HG03521 (cell line): ENCODE measurements at regions not wholly inside any gene's neighbourhood (a gene's known extent, or its start where the extent isn't known, plus 50 kb on each side); places are given as distances from the start of the nearest gene placed in this dataset.

ENCODE experiments used
- ATAC-seq: cut with Tn5 transposase; IDR thresholded peaks from one replicate; pipeline ENCODE4 v1.9.1; 2021; ENCODE audit warnings: mild to moderate bottlenecking, moderate library complexity; ENCODE audit not compliant: unreplicated experiment

DNA sequence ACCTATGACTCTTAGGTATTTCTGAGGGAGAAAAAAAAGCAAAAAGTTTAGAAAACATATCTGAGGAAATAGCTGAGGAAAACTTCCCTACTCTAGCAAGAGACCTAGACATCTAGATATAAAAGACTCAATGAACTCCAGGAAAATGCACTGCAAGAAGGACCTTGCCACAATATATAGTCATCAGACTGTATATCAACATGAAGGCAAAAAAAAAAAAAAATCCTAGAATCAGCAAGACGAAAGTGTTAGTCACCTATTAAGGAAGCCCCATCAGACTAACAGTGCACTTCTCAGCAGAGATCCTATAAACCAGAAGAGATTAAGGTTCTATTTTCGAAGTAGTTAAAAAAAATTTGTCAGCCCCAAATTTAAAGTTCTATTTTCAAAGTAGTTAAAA lies 166.2 kb downstream of the TMEM38B start:
- no peak for ATAC-seq

- ATAC-seq = no peak
These were observed 167.6 kb downstream of the TMEM38B start for GRCh38 chr9:105861972-105862371.

GRCh38 chr9:105864248-105864898 lies 170.0 kb downstream of the TMEM38B start:
- ATAC-seq = no peak

GRCh38 chr9:105865285-105865684 lies 170.9 kb downstream of the TMEM38B start:
- ATAC-seq = no peak

DNA sequence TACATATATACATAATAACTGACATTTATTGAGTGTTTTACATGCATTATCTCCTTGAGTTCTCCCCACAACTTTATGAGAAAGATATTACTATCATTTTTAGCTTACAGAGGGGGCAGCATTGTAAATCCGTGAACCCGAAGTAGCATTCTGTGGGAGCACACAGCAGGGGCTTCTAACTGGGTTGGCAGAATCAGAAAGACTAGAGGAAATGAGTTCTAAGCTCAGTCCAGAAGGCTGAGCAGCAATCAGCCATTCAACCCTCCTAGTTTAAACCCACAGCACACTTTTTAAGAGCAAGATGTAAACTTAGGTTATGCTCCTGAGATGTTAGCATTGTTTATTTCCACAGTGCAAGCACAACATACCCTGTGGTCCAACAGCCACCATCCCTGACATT lies 177.2 kb downstream of the TMEM38B start:
- no peak for ATAC-seq

DNA sequence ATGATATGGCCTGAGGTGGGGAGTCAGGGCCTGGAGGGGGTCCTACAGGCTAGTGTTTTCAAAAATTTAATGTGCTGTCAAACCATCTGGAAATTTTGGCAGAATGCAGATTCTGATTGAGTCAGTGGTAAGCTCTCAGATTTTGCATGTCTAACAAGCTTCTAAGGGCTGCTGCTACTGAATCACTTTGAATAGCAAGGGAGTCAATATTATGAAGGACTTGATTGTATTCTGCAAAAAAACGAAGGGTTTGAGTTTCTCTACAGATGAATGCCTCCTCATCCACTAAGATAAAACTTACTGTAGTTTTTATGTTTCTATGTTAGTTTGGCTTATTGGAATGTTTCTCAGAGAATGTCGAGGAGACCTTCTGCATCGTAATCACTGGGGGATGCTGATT lies 179.5 kb downstream of the TMEM38B start:
- no peak for ATAC-seq

DNA sequence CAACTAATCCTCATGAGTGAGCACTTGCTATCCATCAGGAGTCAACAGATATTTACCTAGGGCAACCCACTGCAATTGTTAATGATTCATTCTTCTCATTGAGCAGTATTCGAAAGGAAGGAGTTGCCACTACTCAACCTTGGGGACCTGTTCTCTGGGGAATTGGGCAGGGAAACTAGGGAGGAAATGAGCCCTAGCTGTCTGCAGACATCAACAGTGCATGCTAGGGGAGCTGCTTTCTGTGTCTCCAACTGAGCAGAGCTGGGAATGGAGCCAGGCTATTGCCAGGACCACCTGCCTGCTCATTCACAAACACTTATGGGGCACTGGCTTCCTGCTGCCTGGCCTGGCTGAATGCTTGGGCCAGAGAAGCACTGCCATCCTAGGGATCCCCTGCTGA lies 183.4 kb downstream of the TMEM38B start:
- no peak for ATAC-seq

DNA sequence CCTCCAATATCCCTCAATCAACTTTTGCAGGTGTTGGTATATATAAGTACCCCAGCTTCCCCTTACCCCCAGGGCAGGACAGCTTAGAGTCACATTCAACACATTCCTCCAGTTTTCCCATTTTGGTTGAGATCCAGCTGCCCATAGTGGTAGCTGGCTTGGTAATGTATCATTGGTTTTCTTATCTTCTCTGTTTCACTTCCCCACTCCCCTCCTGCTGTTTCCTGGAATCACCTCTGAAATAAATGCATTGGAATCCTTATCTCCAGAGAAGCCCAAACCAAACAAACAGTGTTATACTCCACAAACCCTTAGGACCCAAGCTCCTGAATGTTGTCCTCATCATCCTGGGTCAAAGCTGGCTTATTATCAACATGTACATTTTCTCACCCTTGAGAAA lies 184.8 kb downstream of the TMEM38B start:
- ATAC-seq = no peak

DNA sequence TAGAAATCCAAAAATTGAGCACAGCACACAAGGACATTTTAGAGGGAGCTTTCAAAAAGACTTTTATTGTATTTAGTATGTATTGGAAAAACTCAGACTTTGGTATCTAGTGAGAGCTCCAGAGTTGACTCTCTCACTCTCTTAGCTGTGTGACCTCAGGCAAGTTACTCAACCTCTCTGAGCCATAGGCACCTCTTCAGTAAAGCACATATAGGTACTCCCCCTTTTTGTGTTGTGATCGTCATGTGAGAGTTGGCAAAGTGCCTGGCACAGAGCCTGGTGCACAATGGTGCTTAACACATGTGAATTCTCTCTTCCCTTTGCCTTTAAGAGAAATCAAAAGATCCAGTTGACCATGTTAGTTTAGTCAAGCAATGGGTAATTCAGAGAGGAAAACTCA lies 186.2 kb downstream of the TMEM38B start:
- no peak for ATAC-seq

- ATAC-seq = no peak
These were observed 186.7 kb downstream of the TMEM38B start for GRCh38 chr9:105881021-105881420.

GRCh38 chr9:105881654-105882349 lies 187.5 kb downstream of the TMEM38B start:
- peak; percentile 52 for ATAC-seq

DNA sequence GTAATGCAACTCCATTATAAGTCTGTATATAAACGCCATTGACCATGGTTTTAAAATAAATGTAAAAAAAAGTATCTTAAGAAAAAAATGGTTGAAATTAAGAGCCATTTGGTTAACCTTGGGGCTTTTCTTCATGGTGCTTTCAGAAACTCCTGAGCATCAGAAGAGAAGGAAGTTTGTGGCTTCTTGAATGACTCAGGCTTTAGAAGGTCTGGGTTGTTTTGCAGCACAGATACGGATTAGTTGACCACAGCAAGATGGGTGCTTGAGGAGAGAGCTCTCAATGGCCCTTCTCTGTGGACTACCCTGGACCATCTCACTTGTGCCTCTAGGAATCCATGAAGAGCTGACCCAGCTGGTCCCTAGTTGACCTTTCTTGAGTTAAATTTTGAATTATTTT lies 189.5 kb downstream of the TMEM38B start:
- ATAC-seq = peak; percentile 81

- ATAC-seq = no peak
These were observed 190.1 kb downstream of the TMEM38B start for GRCh38 chr9:105884416-105884815.

GRCh38 chr9:105886136-105886535 lies 191.8 kb downstream of the TMEM38B start:
- no peak for ATAC-seq

GRCh38 chr9:105887679-105888078 lies 193.3 kb downstream of the TMEM38B start:
- no peak for ATAC-seq

DNA sequence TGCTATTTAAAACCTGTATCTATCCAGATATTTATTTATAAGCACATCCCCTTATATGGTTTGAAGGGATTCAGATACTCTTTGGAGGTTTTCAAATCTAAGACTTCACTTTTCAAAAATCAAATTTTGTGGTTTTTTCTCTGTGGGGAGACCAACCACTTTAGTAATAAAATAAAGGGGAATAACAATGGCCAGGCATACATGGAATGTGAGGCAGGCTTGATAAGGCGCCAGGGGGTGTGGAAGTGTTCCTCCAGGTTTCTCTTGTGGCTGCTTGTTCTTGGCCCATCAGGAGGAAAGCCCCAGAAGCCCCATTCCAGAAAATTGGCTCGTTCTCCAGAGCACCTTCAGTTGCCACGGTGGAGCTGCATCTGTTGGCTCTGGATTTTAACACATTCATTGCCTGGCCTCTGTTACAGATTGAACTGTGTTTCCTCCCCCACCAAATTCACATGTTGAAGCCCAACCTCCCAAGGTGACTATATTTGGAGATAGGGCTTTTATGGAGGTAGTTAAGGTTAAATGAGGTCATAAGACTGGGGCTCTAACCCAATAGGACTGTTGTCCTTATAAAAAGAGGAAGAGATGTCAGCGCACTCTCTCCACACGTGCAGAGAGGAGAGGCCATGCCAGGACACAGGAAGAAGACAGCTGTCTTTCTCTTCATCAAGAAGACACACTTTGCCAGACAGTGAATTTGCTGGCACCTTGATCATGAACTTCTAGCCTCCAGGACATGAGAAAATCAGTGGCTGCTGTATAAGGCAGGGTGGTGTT lies 195.9 kb downstream of the TMEM38B start:
- ATAC-seq = no peak

GRCh38 chr9:105900123-105900522 lies 205.8 kb downstream of the TMEM38B start:
- no peak for ATAC-seq

- peak; percentile 83 for ATAC-seq
These were observed 207.3 kb downstream of the TMEM38B start for GRCh38 chr9:105901514-105902109.

GRCh38 chr9:105908069-105908468 lies 213.7 kb downstream of the TMEM38B start:
- ATAC-seq = no peak

- ATAC-seq = no peak
These were observed 217.0 kb downstream of the TMEM38B start for GRCh38 chr9:105911104-105911911.
